ENCODE measurements at regions not wholly inside any gene's neighbourhood (a gene's known extent, or its start where the extent isn't known, plus 50 kb on each side); places are given as distances from the start of the nearest gene placed in this dataset.

DNA sequence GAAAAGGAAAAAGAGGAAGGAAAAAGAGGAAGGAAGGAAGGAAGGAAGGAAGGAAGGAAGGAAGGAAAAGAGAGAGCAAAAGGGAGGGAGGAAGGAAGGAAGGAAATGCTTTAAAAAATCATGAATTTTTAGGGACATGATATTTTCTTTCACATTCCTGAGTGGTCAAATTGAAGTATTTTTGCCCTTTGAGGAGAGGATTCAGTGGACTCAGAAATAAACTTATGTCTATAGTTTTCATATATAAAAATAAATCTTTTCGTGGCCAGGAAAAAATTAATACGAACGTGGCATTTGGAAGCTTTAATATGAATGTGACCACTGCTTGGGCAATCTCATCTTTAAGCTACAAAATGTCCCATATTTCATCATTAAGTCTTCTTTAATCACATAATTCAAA, 183.0 kb upstream of the TMCO5A start (continued):
- TF ChIP-seq, protein P1, sequence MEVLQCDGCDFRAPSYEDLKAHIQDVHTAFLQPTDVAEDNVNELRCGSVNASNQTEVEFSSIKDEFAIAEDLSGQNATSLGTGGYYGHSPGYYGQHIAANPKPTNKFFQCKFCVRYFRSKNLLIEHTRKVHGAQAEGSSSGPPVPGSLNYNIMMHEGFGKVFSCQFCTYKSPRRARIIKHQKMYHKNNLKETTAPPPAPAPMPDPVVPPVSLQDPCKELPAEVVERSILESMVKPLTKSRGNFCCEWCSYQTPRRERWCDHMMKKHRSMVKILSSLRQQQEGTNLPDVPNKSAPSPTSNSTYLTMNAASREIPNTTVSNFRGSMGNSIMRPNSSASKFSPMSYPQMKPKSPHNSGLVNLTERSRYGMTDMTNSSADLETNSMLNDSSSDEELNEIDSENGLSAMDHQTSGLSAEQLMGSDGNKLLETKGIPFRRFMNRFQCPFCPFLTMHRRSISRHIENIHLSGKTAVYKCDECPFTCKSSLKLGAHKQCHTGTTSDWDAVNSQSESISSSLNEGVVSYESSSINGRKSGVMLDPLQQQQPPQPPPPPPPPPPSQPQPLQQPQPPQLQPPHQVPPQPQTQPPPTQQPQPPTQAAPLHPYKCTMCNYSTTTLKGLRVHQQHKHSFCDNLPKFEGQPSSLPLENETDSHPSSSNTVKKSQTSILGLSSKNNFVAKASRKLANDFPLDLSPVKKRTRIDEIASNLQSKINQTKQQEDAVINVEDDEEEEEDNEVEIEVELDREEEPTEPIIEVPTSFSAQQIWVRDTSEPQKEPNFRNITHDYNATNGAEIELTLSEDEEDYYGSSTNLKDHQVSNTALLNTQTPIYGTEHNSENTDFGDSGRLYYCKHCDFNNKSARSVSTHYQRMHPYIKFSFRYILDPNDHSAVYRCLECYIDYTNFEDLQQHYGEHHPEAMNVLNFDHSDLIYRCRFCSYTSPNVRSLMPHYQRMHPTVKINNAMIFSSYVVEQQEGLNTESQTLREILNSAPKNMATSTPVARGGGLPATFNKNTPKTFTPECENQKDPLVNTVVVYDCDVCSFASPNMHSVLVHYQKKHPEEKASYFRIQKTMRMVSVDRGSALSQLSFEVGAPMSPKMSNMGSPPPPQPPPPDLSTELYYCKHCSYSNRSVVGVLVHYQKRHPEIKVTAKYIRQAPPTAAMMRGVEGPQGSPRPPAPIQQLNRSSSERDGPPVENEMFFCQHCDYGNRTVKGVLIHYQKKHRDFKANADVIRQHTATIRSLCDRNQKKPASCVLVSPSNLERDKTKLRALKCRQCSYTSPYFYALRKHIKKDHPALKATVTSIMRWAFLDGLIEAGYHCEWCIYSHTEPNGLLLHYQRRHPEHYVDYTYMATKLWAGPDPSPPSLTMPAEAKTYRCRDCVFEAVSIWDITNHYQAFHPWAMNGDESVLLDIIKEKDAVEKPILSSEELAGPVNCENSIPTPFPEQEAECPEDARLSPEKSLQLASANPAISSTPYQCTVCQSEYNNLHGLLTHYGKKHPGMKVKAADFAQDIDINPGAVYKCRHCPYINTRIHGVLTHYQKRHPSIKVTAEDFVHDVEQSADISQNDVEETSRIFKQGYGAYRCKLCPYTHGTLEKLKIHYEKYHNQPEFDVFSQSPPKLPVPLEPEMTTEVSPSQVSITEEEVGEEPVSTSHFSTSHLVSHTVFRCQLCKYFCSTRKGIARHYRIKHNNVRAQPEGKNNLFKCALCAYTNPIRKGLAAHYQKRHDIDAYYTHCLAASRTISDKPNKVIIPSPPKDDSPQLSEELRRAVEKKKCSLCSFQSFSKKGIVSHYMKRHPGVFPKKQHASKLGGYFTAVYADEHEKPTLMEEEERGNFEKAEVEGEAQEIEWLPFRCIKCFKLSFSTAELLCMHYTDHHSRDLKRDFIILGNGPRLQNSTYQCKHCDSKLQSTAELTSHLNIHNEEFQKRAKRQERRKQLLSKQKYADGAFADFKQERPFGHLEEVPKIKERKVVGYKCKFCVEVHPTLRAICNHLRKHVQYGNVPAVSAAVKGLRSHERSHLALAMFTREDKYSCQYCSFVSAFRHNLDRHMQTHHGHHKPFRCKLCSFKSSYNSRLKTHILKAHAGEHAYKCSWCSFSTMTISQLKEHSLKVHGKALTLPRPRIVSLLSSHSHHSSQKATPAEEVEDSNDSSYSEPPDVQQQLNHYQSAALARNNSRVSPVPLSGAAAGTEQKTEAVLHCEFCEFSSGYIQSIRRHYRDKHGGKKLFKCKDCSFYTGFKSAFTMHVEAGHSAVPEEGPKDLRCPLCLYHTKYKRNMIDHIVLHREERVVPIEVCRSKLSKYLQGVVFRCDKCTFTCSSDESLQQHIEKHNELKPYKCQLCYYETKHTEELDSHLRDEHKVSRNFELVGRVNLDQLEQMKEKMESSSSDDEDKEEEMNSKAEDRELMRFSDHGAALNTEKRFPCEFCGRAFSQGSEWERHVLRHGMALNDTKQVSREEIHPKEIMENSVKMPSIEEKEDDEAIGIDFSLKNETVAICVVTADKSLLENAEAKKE (CRISPR knock-in tag; IDR thresholded peaks at IDR 0.05): no peak
- no peak for TF ChIP-seq NANOG (IDR thresholded peaks at IDR 0.05; ENCODE audit: borderline replicate concordance)
- TF ChIP-seq, protein P2, sequence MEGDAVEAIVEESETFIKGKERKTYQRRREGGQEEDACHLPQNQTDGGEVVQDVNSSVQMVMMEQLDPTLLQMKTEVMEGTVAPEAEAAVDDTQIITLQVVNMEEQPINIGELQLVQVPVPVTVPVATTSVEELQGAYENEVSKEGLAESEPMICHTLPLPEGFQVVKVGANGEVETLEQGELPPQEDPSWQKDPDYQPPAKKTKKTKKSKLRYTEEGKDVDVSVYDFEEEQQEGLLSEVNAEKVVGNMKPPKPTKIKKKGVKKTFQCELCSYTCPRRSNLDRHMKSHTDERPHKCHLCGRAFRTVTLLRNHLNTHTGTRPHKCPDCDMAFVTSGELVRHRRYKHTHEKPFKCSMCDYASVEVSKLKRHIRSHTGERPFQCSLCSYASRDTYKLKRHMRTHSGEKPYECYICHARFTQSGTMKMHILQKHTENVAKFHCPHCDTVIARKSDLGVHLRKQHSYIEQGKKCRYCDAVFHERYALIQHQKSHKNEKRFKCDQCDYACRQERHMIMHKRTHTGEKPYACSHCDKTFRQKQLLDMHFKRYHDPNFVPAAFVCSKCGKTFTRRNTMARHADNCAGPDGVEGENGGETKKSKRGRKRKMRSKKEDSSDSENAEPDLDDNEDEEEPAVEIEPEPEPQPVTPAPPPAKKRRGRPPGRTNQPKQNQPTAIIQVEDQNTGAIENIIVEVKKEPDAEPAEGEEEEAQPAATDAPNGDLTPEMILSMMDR (conservative IDR thresholded peaks at IDR 0.05; ENCODE audit: low read depth in 2 of 2): no peak

DNA sequence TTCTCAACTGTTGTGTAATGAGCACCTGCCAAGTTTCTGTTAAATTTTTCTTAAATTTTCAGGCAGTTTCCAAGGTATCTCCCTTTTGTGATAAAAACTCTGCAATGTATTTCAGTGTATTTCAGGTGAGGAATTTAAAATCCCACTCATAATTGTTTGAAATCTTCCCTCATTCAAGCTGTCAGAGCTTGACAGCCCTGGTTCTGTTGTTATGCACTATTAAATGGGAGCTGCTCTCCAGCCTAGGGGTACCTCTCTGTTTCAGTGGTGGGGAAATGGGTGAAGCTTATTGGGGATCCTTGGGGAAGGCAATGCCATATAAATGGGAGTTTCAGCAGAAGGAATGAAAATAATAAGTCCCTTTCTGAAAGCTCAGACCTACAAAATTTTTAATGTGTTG, 178.0 kb upstream of the TMCO5A start:
- H3K9me2 ChIP-seq (ENCODE audit: insufficient read depth): peaks cover 3% of the 10 kb centered on the region; the same call in 1 of the 2 replicates
- Mint-ChIP-seq H3K4me3 (no peak overlapping the region), H3K4me1 (no peaks in the 10 kb centered on the region), H3K27ac (no peak overlapping the region), H3K27me3 (ENCODE audit: insufficient read depth, low read depth, poor library complexity) (no peaks in the 10 kb centered on the region), H3K9me3 (no peaks in the 10 kb centered on the region; the same call in 2 of the 3 replicates), H3K36me3 (ENCODE audit: low read depth) (no peaks in the 10 kb centered on the region)
- no peak overlapping the region for H3K4me2 ChIP-seq
- no peak overlapping the region for H3K27ac ChIP-seq (ENCODE audit: low read depth)
- no peaks in the 10 kb centered on the region for H3F3A ChIP-seq (replicated peaks; ENCODE audit: low read depth)
- DNase-seq (ENCODE audit: low spot score) (no peak), ATAC-seq (no peak)
- H4K20me1 ChIP-seq (replicated peaks; ENCODE audit: insufficient read depth): no peaks in the 10 kb centered on the region
- no peaks in the 10 kb centered on the region for H3K27me3 ChIP-seq (ENCODE audit: insufficient read depth)
- H3K36me3 ChIP-seq (ENCODE audit: insufficient read depth): no peaks in the 10 kb centered on the region
- H2AFZ ChIP-seq: no peak overlapping the region
- no peaks in the 10 kb centered on the region for H3K79me2 ChIP-seq (replicated peaks; ENCODE audit: insufficient read depth)
- no peaks in the 10 kb centered on the region for H3K4me1 ChIP-seq (ENCODE audit: insufficient read depth)
- H3K4me3 ChIP-seq: no peak overlapping the region
- TF ChIP-seq ZNF331 (CRISPR knock-in tag; IDR thresholded peaks at IDR 0.05; ENCODE audit: low read depth) (no peak), EZH2 (IDR thresholded peaks at IDR 0.05; ENCODE audit: low read depth, unreplicated experiment) (no peak), JUNB (IDR thresholded peaks at IDR 0.05; ENCODE audit: unreplicated experiment) (no peak), STAT1 (IDR thresholded peaks at IDR 0.05; ENCODE audit: unreplicated experiment) (no peak), CREB1 (CRISPR knock-in tag; IDR thresholded peaks at IDR 0.05; ENCODE audit: low read depth) (no peak), POLR2AphosphoS5 (IDR thresholded peaks at IDR 0.05; ENCODE audit: low read depth) (no peak), NANOG (IDR thresholded peaks at IDR 0.05; ENCODE audit: borderline replicate concordance) (no peak), EZH2phosphoT487 (IDR thresholded peaks at IDR 0.05; ENCODE audit: unreplicated experiment) (no peak)
- TF ChIP-seq, protein P3, sequence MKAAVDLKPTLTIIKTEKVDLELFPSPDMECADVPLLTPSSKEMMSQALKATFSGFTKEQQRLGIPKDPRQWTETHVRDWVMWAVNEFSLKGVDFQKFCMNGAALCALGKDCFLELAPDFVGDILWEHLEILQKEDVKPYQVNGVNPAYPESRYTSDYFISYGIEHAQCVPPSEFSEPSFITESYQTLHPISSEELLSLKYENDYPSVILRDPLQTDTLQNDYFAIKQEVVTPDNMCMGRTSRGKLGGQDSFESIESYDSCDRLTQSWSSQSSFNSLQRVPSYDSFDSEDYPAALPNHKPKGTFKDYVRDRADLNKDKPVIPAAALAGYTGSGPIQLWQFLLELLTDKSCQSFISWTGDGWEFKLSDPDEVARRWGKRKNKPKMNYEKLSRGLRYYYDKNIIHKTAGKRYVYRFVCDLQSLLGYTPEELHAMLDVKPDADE (IDR thresholded peaks at IDR 0.05): no peak
- TF ChIP-seq, protein P4, sequence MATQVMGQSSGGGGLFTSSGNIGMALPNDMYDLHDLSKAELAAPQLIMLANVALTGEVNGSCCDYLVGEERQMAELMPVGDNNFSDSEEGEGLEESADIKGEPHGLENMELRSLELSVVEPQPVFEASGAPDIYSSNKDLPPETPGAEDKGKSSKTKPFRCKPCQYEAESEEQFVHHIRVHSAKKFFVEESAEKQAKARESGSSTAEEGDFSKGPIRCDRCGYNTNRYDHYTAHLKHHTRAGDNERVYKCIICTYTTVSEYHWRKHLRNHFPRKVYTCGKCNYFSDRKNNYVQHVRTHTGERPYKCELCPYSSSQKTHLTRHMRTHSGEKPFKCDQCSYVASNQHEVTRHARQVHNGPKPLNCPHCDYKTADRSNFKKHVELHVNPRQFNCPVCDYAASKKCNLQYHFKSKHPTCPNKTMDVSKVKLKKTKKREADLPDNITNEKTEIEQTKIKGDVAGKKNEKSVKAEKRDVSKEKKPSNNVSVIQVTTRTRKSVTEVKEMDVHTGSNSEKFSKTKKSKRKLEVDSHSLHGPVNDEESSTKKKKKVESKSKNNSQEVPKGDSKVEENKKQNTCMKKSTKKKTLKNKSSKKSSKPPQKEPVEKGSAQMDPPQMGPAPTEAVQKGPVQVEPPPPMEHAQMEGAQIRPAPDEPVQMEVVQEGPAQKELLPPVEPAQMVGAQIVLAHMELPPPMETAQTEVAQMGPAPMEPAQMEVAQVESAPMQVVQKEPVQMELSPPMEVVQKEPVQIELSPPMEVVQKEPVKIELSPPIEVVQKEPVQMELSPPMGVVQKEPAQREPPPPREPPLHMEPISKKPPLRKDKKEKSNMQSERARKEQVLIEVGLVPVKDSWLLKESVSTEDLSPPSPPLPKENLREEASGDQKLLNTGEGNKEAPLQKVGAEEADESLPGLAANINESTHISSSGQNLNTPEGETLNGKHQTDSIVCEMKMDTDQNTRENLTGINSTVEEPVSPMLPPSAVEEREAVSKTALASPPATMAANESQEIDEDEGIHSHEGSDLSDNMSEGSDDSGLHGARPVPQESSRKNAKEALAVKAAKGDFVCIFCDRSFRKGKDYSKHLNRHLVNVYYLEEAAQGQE (IDR thresholded peaks at IDR 0.05; ENCODE audit: unreplicated experiment): no peak

Measured in GM23338 (cell line).